Esophagus squamous epithelium (tissue), 5 donors: ENCODE measurements at regions not wholly inside any gene's neighbourhood (a gene's known extent, or its start where the extent isn't known, plus 50 kb on each side); places are given as distances from the start of the nearest gene placed in this dataset.

Experiments used
- DNase-seq: peaks from one replicate; lab custom pipeline; 2025; lab: John Stamatoyannopoulos, UW
- H3K27ac ChIP-seq, 4 donors: fragments of 200-600 bp; sonication (generic); one replicate each; pipeline ENCODE4 v1.5.1; 2016 to 2019; ENCODE audit warnings: mild to moderate bottlenecking in 1 of 4
- H3K27me3 ChIP-seq, 4 donors: fragments of 200-600 bp; sonication (generic); 1 replicate in 3 of 4; 2 replicates in 1 of 4; pipeline versions ENCODE4 v1.5.1 to v1.6.0; 2017 to 2021; ENCODE audit warnings: antibody characterized with exemption in 1 of 4
- H3K36me3 ChIP-seq, 3 donors: fragments of 200-600 bp; sonication (generic); one replicate each; pipeline ENCODE4 v1.5.1; 2016 to 2019
- H3K4me1 ChIP-seq, 3 donors: fragments of 200-600 bp; sonication (generic); one replicate each; pipeline ENCODE4 v1.5.1; 2017 to 2019
- H3K4me3 ChIP-seq, 4 donors: fragments of 200-600 bp; sonication (generic); 1 replicate in 3 of 4; 2 replicates in 1 of 4; pipeline ENCODE4 v1.5.1; 2016 to 2019; ENCODE audit warnings: mild to moderate bottlenecking in 2 of 4, moderate library complexity in 1 of 4
- H3K9me3 ChIP-seq, 3 donors: fragments of 200-600 bp; sonication (generic); one replicate each; pipeline ENCODE4 v1.5.1; 2016 to 2019
- POLR2A ChIP-seq, 4 donors: fragments of 450-650 bp; IDR thresholded peaks; one replicate each; pipeline ENCODE4 v1.6.1; 2017; ENCODE audit warnings: antibody characterized with exemption in 4 of 4, mild to moderate bottlenecking in 4 of 4, moderate library complexity in 3 of 4
- WGBS, 2 donors: methylation state at CpG; one replicate each; pipeline ENCODE4 v1.1.5; 2018; 5-methylcytosine and 5-hydroxymethylcytosine counted together
- intact Hi-C: fragments of 100-400 bp; cut with DNase I; formaldehyde crosslinking; loops from one replicate; pipeline ENCODE4 v1.15.0; 2022
- TF ChIP-seq, protein P1 (sequence below), 6 experiments: fragments of 450-650 bp in 4 of 6; fragments of 200-600 bp in 2 of 6; sonication (generic) in 2 of 6; IDR thresholded peaks; one replicate each; pipeline ENCODE4 v1.5.1; 2016 to 2019; ENCODE audit warnings: antibody characterized with exemption in 6 of 6, mild to moderate bottlenecking in 4 of 6, moderate library complexity in 4 of 6
- donor health status: DM: yes; HTN: yes; CAD: no.

DNA sequence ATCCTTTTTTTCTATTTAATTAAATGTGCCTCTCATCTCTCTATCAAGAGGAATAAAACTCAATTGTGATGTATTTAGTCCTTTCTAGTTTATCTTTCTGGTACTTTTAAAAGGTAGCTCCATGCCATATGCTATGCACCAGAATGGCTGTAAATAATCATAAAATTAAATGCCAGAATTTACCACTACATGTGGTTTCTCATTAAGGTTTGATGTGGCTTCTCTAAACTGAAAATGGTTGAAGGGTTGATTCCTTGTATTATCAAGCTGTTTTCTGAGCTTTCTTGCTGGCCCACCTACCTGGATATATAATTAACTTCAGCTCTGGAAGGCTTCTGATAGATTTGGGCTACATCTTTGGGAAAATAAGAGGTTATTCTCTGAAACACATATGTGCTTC, 171.9 kb upstream of the RHOBTB1 start:
- Histone ChIP-seq H3K27ac (no peak overlapping the region), H3K4me3 (no peak overlapping the region), H3K27me3 (no peaks in the 10 kb centered on the region), H3K9me3 (no peaks in the 10 kb centered on the region), H3K36me3 (no peaks in the 10 kb centered on the region), H3K4me1 (no peaks in the 10 kb centered on the region)
- DNase-seq, result no peak
- TF ChIP-seq, protein P1, sequence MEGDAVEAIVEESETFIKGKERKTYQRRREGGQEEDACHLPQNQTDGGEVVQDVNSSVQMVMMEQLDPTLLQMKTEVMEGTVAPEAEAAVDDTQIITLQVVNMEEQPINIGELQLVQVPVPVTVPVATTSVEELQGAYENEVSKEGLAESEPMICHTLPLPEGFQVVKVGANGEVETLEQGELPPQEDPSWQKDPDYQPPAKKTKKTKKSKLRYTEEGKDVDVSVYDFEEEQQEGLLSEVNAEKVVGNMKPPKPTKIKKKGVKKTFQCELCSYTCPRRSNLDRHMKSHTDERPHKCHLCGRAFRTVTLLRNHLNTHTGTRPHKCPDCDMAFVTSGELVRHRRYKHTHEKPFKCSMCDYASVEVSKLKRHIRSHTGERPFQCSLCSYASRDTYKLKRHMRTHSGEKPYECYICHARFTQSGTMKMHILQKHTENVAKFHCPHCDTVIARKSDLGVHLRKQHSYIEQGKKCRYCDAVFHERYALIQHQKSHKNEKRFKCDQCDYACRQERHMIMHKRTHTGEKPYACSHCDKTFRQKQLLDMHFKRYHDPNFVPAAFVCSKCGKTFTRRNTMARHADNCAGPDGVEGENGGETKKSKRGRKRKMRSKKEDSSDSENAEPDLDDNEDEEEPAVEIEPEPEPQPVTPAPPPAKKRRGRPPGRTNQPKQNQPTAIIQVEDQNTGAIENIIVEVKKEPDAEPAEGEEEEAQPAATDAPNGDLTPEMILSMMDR (IDR thresholded peaks at IDR 0.05), result no peak
- no peak for TF ChIP-seq POLR2A (IDR thresholded peaks at IDR 0.05)
- intact Hi-C loops, result no loop called here

DNA sequence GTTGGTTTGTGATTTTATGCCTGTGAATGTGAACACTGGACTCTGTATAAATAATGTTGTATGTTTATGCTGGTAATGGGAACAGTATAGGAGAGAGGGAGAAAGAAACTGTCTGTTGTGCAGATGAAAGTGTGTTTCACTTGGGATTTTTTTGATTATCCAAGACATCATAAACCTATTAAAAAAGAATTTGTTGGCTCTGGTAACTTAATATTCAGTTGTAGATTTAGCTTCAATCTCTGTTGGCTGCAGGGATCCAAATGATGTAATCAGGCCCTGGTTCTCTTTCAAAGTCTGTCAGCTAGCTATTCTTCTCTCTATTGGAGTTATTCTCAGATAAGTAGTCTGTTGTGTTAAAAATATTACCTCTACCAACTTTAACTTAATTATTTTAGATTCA, 168.8 kb upstream of the RHOBTB1 start:
- peaks cover 0 to 10% (median 0%) of the 10 kb centered on the region in 3 donors for H3K4me1 ChIP-seq
- intact Hi-C loops, result no loop called here
- H3K9me3 ChIP-seq, result no peaks in the 10 kb centered on the region
- no peaks in the 10 kb centered on the region for H3K36me3 ChIP-seq
- no peak for TF ChIP-seq POLR2A (IDR thresholded peaks at IDR 0.05)
- TF ChIP-seq, protein P1 (IDR thresholded peaks at IDR 0.05), result no peak
- H3K27ac ChIP-seq, result no peak overlapping the region
- DNase-seq, result no peak
- H3K4me3 ChIP-seq, result no peak overlapping the region
- H3K27me3 ChIP-seq, result no peaks in the 10 kb centered on the region

DNA sequence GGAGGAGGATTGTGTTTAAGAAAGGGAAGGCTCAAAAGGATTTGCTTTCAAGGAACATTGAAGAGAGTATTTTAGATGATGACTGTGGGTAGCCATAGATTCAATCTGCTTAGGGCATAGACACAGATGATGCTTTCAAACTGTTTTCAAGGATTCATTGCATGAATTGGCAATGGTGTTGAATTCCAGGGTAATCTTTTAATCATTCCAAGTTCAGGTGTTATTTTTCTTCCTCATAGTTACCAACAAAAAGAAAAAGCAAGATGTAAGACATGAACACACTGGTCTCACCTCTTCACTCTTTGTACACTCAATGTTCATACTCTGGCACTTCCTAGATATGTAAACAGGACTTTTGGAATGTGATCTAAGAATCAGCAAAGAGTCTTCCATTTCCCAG, 167.0 kb upstream of the RHOBTB1 start:
- Histone ChIP-seq H3K27me3 (no peaks in the 10 kb centered on the region), H3K36me3 (no peaks in the 10 kb centered on the region), H3K9me3 (no peaks in the 10 kb centered on the region), H3K27ac (no peak overlapping the region), H3K4me3 (no peak overlapping the region), H3K4me1 (peaks cover 0 to 10% (median 0%) of the 10 kb centered on the region in 3 donors)
- no peak for DNase-seq
- TF ChIP-seq, protein P1 (IDR thresholded peaks at IDR 0.05), result no peak
- TF ChIP-seq POLR2A (IDR thresholded peaks at IDR 0.05), result no peak
- intact Hi-C loops, result no loop called here

DNA sequence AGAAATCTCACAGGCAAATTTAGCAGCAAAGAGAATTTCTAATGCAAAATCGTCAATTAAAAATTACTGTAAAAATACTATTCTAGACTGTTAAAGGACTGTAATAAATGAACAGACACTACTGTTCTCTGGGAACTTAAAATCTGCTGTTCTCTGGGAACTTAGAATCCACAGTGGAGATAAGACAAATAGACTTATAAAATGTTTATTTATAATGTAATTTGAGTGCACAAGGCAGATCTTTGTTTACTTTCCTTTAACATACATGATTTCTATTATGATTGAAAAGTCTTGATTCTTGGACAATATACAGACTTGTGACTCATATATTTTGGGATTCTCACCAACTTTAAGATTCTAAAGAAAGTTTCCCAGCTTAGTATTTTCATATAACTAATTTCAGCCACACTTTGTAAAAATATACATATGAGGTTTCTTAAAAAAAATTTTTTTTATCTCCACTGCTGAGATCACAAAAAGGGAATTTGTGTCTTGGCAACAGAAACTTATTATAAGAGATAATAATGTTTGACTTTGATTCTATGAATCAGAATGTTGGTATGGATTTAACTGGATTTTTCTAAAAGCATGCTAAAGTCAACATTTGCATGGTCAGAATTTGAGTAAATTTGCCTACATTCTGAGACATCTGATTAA, 166.3 kb upstream of the RHOBTB1 start:
- Histone ChIP-seq H3K9me3 (no peaks in the 10 kb centered on the region), H3K4me1 (peaks cover 0 to 10% (median 0%) of the 10 kb centered on the region in 3 donors), H3K27me3 (no peaks in the 10 kb centered on the region), H3K36me3 (no peaks in the 10 kb centered on the region), H3K27ac (no peak overlapping the region), H3K4me3 (no peak overlapping the region)
- no peak for TF ChIP-seq POLR2A (IDR thresholded peaks at IDR 0.05)
- TF ChIP-seq, protein P1 (IDR thresholded peaks at IDR 0.05), result no peak
- intact Hi-C loops, result no loop called here
- no peak for DNase-seq
- WGBS, 2 donors, result 37 to 38% methylated on average over 1 of the region's 1 CpG

DNA sequence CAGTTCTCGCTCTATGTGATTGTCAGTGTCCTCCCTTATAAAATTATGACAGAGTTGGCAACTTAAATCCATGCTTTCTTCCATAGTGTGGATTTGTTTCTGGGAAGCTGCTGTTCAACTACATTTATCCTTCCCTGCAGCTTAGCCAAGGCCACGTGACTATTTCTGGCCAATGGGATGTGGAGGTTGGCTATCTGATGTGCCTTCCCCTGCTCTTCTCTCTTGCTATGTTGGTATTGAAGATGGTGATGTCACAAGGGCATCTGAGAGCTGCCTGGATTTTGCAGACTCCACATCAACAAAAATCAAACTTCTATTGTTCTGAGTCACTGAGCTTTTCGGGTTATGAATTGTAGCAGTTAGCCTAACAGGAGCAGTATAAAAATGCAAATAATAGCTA, 164.9 kb upstream of the RHOBTB1 start:
- 88 to 93% methylated on average over 3 of the region's 3 CpGs for WGBS, 2 donors
- intact Hi-C loops, result no loop called here
- Histone ChIP-seq H3K27ac (no peak overlapping the region), H3K4me3 (no peak overlapping the region), H3K9me3 (no peaks in the 10 kb centered on the region), H3K4me1 (peaks cover 0 to 10% (median 0%) of the 10 kb centered on the region in 3 donors), H3K36me3 (no peaks in the 10 kb centered on the region), H3K27me3 (no peaks in the 10 kb centered on the region)
- TF ChIP-seq, protein P1 (IDR thresholded peaks at IDR 0.05), result no peak
- no peak for TF ChIP-seq POLR2A (IDR thresholded peaks at IDR 0.05)
- no peak for DNase-seq
